GM18907 (cell line): ENCODE measurements at regions not wholly inside any gene's neighbourhood (a gene's known extent, or its start where the extent isn't known, plus 50 kb on each side); places are given as distances from the start of the nearest gene placed in this dataset.
"Not testable (repeated sequence)": the region's sequence is repeated elsewhere in the genome, so short reads cannot be mapped to it uniquely, and the experiment has no call there.

Source experiments
- ATAC-seq: cut with Tn5 transposase; IDR thresholded peaks from one replicate; pipeline ENCODE4 v1.9.1; 2021; ENCODE audit warnings: mild to moderate bottlenecking, moderate library complexity; ENCODE audit not compliant: unreplicated experiment

GRCh38 chr5:168073991-168074800, 217.2 kb upstream of the WWC1 start:
- no peak for ATAC-seq

- ATAC-seq, result no peak
These were observed 216.1 kb upstream of the WWC1 start for GRCh38 chr5:168075387-168075786.

DNA sequence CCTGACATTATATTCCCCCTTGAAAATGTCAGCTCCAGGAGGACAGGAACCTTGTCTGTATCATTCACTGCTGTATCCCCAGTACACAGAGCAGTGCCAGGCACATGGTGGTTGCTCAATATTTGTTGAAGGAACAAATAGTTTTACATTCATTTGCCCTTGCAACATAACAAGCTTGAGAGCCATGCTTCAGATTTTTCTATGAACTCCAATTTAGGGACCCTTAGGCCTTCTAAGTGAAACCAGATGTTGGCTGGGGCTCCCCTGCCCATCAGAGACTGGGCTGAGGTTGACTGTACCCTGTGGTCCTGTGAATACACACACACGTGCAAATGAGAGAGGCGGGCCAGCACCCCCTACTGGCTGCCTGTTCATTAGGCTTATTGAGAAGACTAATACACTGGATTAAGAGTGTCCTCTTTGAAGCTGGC, 214.9 kb upstream of the WWC1 start:
- no peak for ATAC-seq

GRCh38 chr5:168085261-168086031, 206.0 kb upstream of the WWC1 start:
- ATAC-seq, result no peak

GRCh38 chr5:168086104-168086610, 205.3 kb upstream of the WWC1 start:
- no peak for ATAC-seq

DNA sequence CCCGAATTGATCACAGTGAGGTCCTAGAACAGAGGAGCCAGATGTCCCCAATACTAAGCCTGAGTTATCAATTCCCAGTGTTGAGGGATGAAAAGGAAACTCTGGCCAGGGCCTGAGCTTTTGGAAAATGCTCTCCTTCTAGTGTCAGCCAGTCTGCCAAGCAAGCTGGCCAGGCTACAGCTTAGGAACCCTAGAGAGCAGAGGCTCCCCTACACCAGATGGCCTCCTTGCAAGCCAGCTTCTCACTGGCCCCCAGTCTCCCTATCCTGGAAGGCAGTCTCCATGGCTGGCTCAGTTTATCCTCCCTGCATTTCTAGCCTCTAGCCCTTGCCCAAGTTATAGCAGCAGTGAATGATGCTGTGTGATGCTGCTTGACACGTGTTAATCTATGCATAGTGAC, 204.7 kb upstream of the WWC1 start:
- no peak for ATAC-seq

GRCh38 chr5:168088410-168089173, 202.9 kb upstream of the WWC1 start:
- no peak for ATAC-seq

DNA sequence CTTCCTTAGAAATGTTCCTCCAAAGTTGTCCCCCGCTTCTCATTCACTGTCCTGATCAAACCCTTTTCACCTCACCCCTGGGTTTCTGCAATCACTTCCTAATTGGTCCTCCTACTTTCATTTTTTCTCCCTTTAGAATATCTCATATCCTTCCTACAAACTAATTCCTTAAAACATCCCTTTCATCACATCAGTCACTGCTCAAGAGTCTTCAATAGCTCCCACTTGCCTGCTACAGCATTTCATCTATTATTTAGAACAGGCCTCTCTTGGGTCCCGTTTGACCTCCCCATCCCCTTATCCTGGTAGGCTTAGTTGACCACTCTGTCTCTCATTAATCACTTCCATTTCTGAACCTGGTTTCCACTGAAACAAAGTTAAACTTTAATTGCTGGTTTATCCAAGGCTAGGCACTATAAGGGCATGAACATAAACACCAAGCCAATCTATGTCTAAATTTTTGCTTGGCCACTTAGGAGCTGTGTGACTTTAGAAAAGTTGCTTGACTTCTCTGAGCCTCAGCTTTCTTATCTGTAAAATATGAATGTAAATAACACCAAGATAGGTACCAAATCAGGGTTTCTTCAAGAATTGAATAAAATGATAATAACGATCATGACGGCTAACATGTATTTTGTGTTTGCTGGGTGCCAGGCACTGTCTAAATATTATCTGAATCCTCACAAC, 202.1 kb upstream of the WWC1 start:
- no peak for ATAC-seq

GRCh38 chr5:168092209-168093185, 198.9 kb upstream of the WWC1 start:
- ATAC-seq, result no peak

- no peak for ATAC-seq
These were observed 198.1 kb upstream of the WWC1 start for GRCh38 chr5:168093200-168093910.

GRCh38 chr5:168096525-168096924, 194.9 kb upstream of the WWC1 start:
- ATAC-seq, result no peak

DNA sequence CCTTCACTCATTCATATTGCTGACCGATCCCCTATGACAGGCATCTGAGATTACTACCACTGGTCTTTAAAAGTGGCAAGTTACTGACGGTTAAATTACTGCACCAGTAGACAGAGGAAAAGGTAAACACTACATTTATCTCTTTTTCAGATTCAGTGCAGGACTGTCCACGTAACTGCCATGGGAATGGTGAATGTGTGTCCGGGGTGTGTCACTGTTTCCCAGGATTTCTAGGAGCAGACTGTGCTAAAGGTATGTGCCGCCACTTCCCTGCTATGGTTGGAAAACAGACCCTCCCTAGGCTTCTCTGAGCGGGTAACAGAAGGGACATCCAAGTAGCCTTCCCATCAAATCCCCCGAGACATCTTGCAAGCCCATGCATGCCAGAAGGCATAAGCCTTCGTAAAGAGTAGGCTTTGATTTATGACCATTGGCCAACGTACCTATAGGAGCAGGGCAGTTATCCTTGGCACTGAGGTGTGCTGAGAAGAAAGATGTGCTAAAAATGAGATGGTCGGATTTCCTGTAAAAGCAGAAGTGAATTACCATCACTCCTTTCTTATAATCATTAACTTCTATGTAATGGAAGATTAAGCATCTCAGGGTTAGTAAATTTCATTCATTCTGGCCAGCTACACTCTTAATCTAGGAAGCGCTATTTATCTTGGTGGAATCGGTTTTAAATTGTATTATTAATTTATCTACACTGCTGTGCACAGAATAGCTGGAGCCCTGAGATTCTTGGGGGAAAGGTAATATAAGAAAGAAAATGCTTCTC, 193.4 kb upstream of the WWC1 start:
- ATAC-seq, result no peak

DNA sequence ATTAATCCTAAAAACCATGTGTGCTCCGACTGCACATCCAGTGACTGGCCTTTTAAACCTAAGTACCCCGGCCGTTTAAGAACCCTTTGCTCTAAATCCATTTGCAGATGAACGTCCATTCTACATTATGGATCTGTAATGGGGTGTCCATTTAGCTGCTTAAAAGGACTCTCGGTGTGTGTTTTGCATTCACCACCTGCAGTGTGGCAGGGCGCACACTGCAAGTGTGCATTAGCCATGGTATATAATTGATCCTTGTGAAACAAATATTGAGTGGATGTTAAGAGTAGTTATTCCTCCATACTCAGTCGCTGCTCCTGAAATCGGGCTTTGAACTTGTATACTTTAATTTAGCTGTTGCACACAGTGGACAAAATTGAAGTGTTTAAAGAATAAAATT, 190.1 kb upstream of the WWC1 start:
- no peak for ATAC-seq

DNA sequence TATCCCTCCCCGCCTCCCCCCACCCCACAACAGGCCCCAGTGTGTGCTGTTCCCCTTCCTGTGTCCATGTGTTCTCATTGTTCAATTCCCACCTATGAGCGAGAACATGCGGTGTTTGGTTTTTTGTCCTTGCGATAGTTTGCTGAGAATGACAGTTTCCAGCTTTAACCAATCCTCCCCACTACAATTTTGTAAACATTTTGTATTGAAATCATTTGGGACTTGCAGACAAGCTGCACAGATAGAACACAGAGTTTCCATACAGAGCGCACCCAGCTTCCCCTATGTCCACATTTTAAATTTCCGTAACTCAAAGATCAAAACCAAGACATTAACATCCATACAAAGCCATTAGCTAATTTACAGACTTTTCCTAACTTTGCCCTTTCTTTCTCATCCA, 188.4 kb upstream of the WWC1 start:
- ATAC-seq, result not testable (repeated sequence)

- ATAC-seq, result no peak
These were observed 187.1 kb upstream of the WWC1 start for GRCh38 chr5:168104350-168104749.

DNA sequence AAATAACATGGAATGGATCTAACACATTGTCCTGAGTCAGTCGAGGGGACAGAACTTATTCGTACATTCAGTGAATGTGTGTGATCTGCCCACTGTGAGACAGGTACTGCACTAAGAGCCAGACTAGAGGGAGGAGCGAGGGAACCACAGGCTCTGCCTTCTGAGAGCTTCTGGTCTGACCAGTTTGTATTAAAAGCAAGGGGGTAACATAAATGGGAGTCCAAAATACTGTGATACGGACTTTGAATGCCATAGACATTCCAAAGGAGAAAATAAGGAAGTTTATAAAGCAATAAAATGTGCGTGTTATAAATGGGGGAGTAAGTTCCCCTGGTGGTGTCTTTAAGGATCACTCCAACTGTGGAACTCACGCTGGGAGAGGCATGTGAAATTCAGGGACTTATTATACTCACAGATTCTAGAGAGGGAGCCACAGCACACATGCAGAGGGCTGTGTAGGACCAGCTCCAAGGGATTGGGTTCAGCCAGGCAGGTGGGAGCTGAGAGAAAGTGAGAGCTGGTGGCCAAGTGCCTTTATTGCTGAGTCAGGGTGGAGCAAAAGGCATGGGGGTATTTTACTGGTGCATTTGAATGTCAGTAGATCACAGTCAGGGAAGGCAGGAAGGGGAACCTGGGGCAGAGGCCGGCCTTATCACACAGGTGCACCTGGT, 186.5 kb upstream of the WWC1 start:
- no peak for ATAC-seq

GRCh38 chr5:168106008-168106761, 185.3 kb upstream of the WWC1 start:
- ATAC-seq, result no peak
